ENCODE measurements at regions not wholly inside any gene's neighbourhood (a gene's known extent, or its start where the extent isn't known, plus 50 kb on each side); places are given as distances from the start of the nearest gene placed in this dataset.

- TF ChIP-seq POLR2A (IDR thresholded peaks at IDR 0.05; ENCODE audit: low read depth, low read length) (no peak), POU2F2 (IDR thresholded peaks at IDR 0.05; ENCODE audit: low read depth, low read length) (no peak)
Measured at GRCh38 chr2:176449852-176450251, 180.6 kb downstream of the MTX2 start.

All from GM12891 (cell line).